ENCODE measurements at regions not wholly inside any gene's neighbourhood (a gene's known extent, or its start where the extent isn't known, plus 50 kb on each side); places are given as distances from the start of the nearest gene placed in this dataset.

GRCh38 chr9:80707120-80707519 lies 982.2 kb downstream of the TLE1 start:
- Histone ChIP-seq H3K4me3 (ENCODE audit: control insufficient read depth in 2 of 3, extremely low read depth in 1 of 3, insufficient read depth in 2 of 3, low read depth in 1 of 3, low read length in 3 of 3) (no peak overlapping the region), H4K20me1 (ENCODE audit: control insufficient read depth, extremely low read depth, insufficient read depth, low read length) (no peaks in the 10 kb centered on the region), H3K27me3 (ENCODE audit: control insufficient read depth, extremely low read depth, insufficient read depth, low read length) (no peaks in the 10 kb centered on the region), H3K4me2 (ENCODE audit: control insufficient read depth, extremely low read depth, insufficient read depth, low read depth, low read length) (peak overlapping the region; percentile 10), H2AFZ (ENCODE audit: control insufficient read depth, low read length) (peak overlapping the region; percentile 58), H3K79me2 (ENCODE audit: control insufficient read depth, insufficient read depth, low read length) (no peaks in the 10 kb centered on the region), H3K4me1 (ENCODE audit: control insufficient read depth, extremely low read depth, insufficient read depth, low read length) (peaks cover 4% of the 10 kb centered on the region), H3K27ac (ENCODE audit: control insufficient read depth, insufficient read depth, low read length) (peak overlapping the region; percentile 67), H3K36me3 (ENCODE audit: control insufficient read depth in 2 of 2, extremely low read depth in 1 of 2, insufficient read depth in 2 of 2, low read length in 2 of 2) (no peaks in the 10 kb centered on the region), H3K9me1 (ENCODE audit: control insufficient read depth, extremely low read depth, insufficient read depth, low read length) (no peaks in the 10 kb centered on the region), H3K9me3 (ENCODE audit: control insufficient read depth, low read depth, low read length) (no peaks in the 10 kb centered on the region), H3K9ac (ENCODE audit: control insufficient read depth, extremely low read depth, insufficient read depth, low read length) (no peak overlapping the region)
- dilution Hi-C loops (cut with MboI; ENCODE audit: extremely low pct_ligation_motif_present, low sequenced_read_pairs), result no loop called here
- no peak for TF ChIP-seq EZH2 (IDR thresholded peaks at IDR 0.05; ENCODE audit: low read length)
- no peak for TF ChIP-seq CTCF (optimal IDR thresholded peaks at IDR 0.05 in 1 of 3, IDR thresholded peaks at IDR 0.05 in 1 of 3, conservative IDR thresholded peaks at IDR 0.05 in 1 of 3; ENCODE audit: extremely low read depth in 1 of 3, insufficient read depth in 2 of 3, low read length in 3 of 3)
- DNase-seq (ENCODE audit: low read depth, low spot score) (peak; percentile 62), FAIRE-seq (no peak)

GRCh38 chr9:80701061-80701460 lies 988.3 kb downstream of the TLE1 start:
- no peaks in the 10 kb centered on the region for H3K27me3 ChIP-seq (ENCODE audit: control insufficient read depth, extremely low read depth, insufficient read depth, low read length)
- H2AFZ ChIP-seq (ENCODE audit: control insufficient read depth, low read length), result no peak overlapping the region
- H4K20me1 ChIP-seq (ENCODE audit: control insufficient read depth, extremely low read depth, insufficient read depth, low read length), result no peaks in the 10 kb centered on the region
- FAIRE-seq (no peak), DNase-seq (ENCODE audit: low read depth, low spot score) (peak; percentile 25)
- H3K79me2 ChIP-seq (ENCODE audit: control insufficient read depth, insufficient read depth, low read length), result no peaks in the 10 kb centered on the region
- H3K4me1 ChIP-seq (ENCODE audit: control insufficient read depth, extremely low read depth, insufficient read depth, low read length), result peaks cover 16% of the 10 kb centered on the region
- H3K4me2 ChIP-seq (ENCODE audit: control insufficient read depth, extremely low read depth, insufficient read depth, low read depth, low read length), result peak overlapping the region; percentile 11
- no peaks in the 10 kb centered on the region for H3K9me3 ChIP-seq (ENCODE audit: control insufficient read depth, low read depth, low read length)
- no peak overlapping the region for H3K4me3 ChIP-seq (ENCODE audit: control insufficient read depth in 2 of 3, extremely low read depth in 1 of 3, insufficient read depth in 2 of 3, low read depth in 1 of 3, low read length in 3 of 3)
- dilution Hi-C loops (cut with MboI; ENCODE audit: extremely low pct_ligation_motif_present, low sequenced_read_pairs), result no loop called here
- H3K27ac ChIP-seq (ENCODE audit: control insufficient read depth, insufficient read depth, low read length), result peak overlapping the region; percentile 25
- no peaks in the 10 kb centered on the region for H3K9me1 ChIP-seq (ENCODE audit: control insufficient read depth, extremely low read depth, insufficient read depth, low read length)
- no peaks in the 10 kb centered on the region for H3K36me3 ChIP-seq (ENCODE audit: control insufficient read depth in 2 of 2, extremely low read depth in 1 of 2, insufficient read depth in 2 of 2, low read length in 2 of 2)
- H3K9ac ChIP-seq (ENCODE audit: control insufficient read depth, extremely low read depth, insufficient read depth, low read length), result no peak overlapping the region
- no peak for TF ChIP-seq EZH2 (IDR thresholded peaks at IDR 0.05; ENCODE audit: low read length)
- TF ChIP-seq CTCF (optimal IDR thresholded peaks at IDR 0.05 in 1 of 3, IDR thresholded peaks at IDR 0.05 in 1 of 3, conservative IDR thresholded peaks at IDR 0.05 in 1 of 3; ENCODE audit: extremely low read depth in 1 of 3, insufficient read depth in 2 of 3, low read length in 3 of 3), result no peak
